GM12801 (cell line): ENCODE measurements at regions not wholly inside any gene's neighbourhood (a gene's known extent, or its start where the extent isn't known, plus 50 kb on each side); places are given as distances from the start of the nearest gene placed in this dataset.

Experiments
- CTCF ChIP-seq: IDR thresholded peaks from one replicate; pipeline ENCODE4 v1.5.1; 2011; ENCODE audit warnings: control low read depth; ENCODE audit not compliant: insufficient read length; ENCODE audit errors: extremely low read depth

GRCh38 chr4:180350901-180351300 is 1892.3 kb upstream of the TENM3 start:
- TF ChIP-seq CTCF: no peak

- no peak for TF ChIP-seq CTCF
Observed at GRCh38 chr4:180356766-180357165, 1886.4 kb upstream of the TENM3 start.

- TF ChIP-seq CTCF: no peak
Observed at GRCh38 chr4:180363815-180364214, 1879.4 kb upstream of the TENM3 start.

- TF ChIP-seq CTCF: no peak
Observed at GRCh38 chr4:180372691-180373090, 1870.5 kb upstream of the TENM3 start.

GRCh38 chr4:180377741-180378140 is 1865.5 kb upstream of the TENM3 start:
- TF ChIP-seq CTCF: no peak

GRCh38 chr4:180380733-180381132 is 1862.5 kb upstream of the TENM3 start:
- no peak for TF ChIP-seq CTCF

GRCh38 chr4:180391613-180392012 is 1851.6 kb upstream of the TENM3 start:
- no peak for TF ChIP-seq CTCF

GRCh38 chr4:180394312-180394711 is 1848.9 kb upstream of the TENM3 start:
- TF ChIP-seq CTCF: no peak
